HepG2 (cell line): ENCODE measurements at regions not wholly inside any gene's neighbourhood (a gene's known extent, or its start where the extent isn't known, plus 50 kb on each side); places are given as distances from the start of the nearest gene placed in this dataset.
"Not testable (repeated sequence)": the region's sequence is repeated elsewhere in the genome, so short reads cannot be mapped to it uniquely, and the experiment has no call there.

Experiments
- ATAC-seq: fragments of 200-7000 bp; cut with Tn5 transposase; 3 replicates; pipeline ENCODE4 v1.9.1; 2020; ENCODE audit warnings: mild to moderate bottlenecking, moderate library complexity
- BruUV-seq: library from RNA; stranded (reverse); fragments of 400-500 nt; replicated peaks from 2 replicates; lab custom pipeline; 2021; lab: Mats Ljungman, UMichigan
- CTCF ChIA-PET: fragments of 300-600 bp; formaldehyde crosslinking; extraction: SDS; loops from one replicate; lab custom pipeline; 2021; ENCODE audit warnings: low total read pairs, inconsistent platforms, low intra/inter-chr PET ratio; lab: Yijun Ruan, JAX
- POLR2A ChIA-PET: fragments of 350-600 bp; sonication (Branson Sonifier 250); formaldehyde crosslinking; loops from one replicate; lab custom pipeline; 2020; ENCODE audit warnings: antibody characterized with exemption, inconsistent platforms; lab: Yijun Ruan, JAX
- DNase-seq: peaks from one replicate; pipeline ENCODE4 v3.0.0-alpha.2; 2015; ENCODE audit warnings: low spot score
- FAIRE-seq: peaks from 3 replicates; lab custom pipeline; 2011; peaks lifted over from hg19 to GRCh38; lab: Jason Lieb, UNC
- H2AFZ ChIP-seq: one replicate; pipeline ENCODE4 v1.6.1; 2011; ENCODE audit warnings: low read length, inconsistent platforms
- H3K27ac ChIP-seq: fragments of 300-600 bp; 3 replicates; pipeline ENCODE4 v1.8.0; 2011; ENCODE audit warnings: mixed run types, mild to moderate bottlenecking, mixed read lengths, low read length, inconsistent platforms; ENCODE audit not compliant: insufficient read depth; ENCODE audit errors: extremely low read length
- H3K27me3 ChIP-seq, 2 experiments: fragments of 200-600 bp in 1 of 2; 2 replicates in 1 of 2; 3 replicates in 1 of 2; pipeline versions ENCODE4 v1.6.0 to v1.8.0; 2011; ENCODE audit warnings: low read length in 2 of 2, mild to moderate bottlenecking in 2 of 2, moderate library complexity in 2 of 2, inconsistent platforms in 1 of 2; ENCODE audit not compliant: insufficient read depth in 2 of 2, control insufficient read depth in 1 of 2
- H3K36me3 ChIP-seq, 2 experiments: fragments of 200-600 bp in 1 of 2; replicated peaks in 1 of 2; 2 replicates in 1 of 2; 3 replicates in 1 of 2; pipeline versions ENCODE4 v1.5.1 to v1.8.0; 2011; ENCODE audit warnings: low read length in 2 of 2, inconsistent platforms in 1 of 2; ENCODE audit not compliant: insufficient read depth in 2 of 2, control insufficient read depth in 1 of 2
- H3K4me1 ChIP-seq: 2 replicates; pipeline ENCODE4 v1.5.1; 2012; ENCODE audit warnings: low read length, inconsistent platforms; ENCODE audit not compliant: insufficient read depth
- H3K4me2 ChIP-seq: 2 replicates; pipeline ENCODE4 v1.6.0; 2011; ENCODE audit warnings: low read depth, low read length, inconsistent platforms
- H3K4me3 ChIP-seq, 3 experiments: fragments of 200-600 bp in 1 of 3; sonication (generic), shearing (Covaris generic) in 1 of 3; replicated peaks in 1 of 3; 2 replicates each; pipeline ENCODE4 v1.5.1; 2011 to 2016; ENCODE audit warnings: low read length in 3 of 3, inconsistent platforms in 2 of 3, low read depth in 2 of 3, mild to moderate bottlenecking in 2 of 3, control low read depth in 1 of 3, mixed read lengths in 1 of 3; ENCODE audit not compliant: insufficient read depth in 1 of 3
- H3K79me2 ChIP-seq: one replicate; pipeline ENCODE4 v1.6.1; 2011; ENCODE audit warnings: low read length, inconsistent platforms; ENCODE audit not compliant: insufficient read depth
- H3K9ac ChIP-seq: 2 replicates; pipeline ENCODE4 v1.6.0; 2011; ENCODE audit warnings: mild to moderate bottlenecking, low read depth, low read length, inconsistent platforms; ENCODE audit not compliant: insufficient read depth
- H3K9me3 ChIP-seq: 2 replicates; pipeline ENCODE4 v1.5.1; 2012; ENCODE audit warnings: mild to moderate bottlenecking, low read length
- H4K20me1 ChIP-seq: 2 replicates; pipeline ENCODE4 v1.6.0; 2011; ENCODE audit warnings: inconsistent platforms, mild to moderate bottlenecking, low read length, moderate library complexity; ENCODE audit not compliant: insufficient read depth
- MAZ ChIP-seq, 2 experiments: sonication (generic) in 1 of 2; formaldehyde crosslinking in 1 of 2; IDR thresholded peaks; 2 replicates each; pipeline versions ENCODE4 v1.5.0 to v1.6.1; 2012 to 2020; ENCODE audit warnings: low read depth in 2 of 2, mild to moderate bottlenecking in 2 of 2, borderline replicate concordance in 1 of 2, improper control_type of control experiment in 1 of 2, low read length in 1 of 2, missing genetic modification reagents in 1 of 2, moderate library complexity in 1 of 2
- MTA3 ChIP-seq: sonication (generic); formaldehyde crosslinking; IDR thresholded peaks from 2 replicates; pipeline ENCODE4 v1.4.0; 2020; ENCODE audit warnings: missing genetic modification reagents
- PRPF4 ChIP-seq: fragments of 200-400 bp; formaldehyde crosslinking; IDR thresholded peaks from 2 replicates; pipeline ENCODE4 v1.6.1; 2016; ENCODE audit warnings: low read length, low read depth; ENCODE audit not compliant: poor library complexity, severe bottlenecking
- REXO4 ChIP-seq: sonication (generic); formaldehyde crosslinking; IDR thresholded peaks from 2 replicates; pipeline ENCODE4 v1.8.0; 2022; ENCODE audit warnings: missing genetic modification reagents, mild to moderate bottlenecking, borderline replicate concordance
- ZFYVE20 ChIP-seq: sonication (generic); formaldehyde crosslinking; IDR thresholded peaks from 2 replicates; pipeline ENCODE4 v1.8.0; 2023; ENCODE audit warnings: low read depth, mild to moderate bottlenecking, moderate library complexity, missing genetic modification reagents, borderline replicate concordance
- ZMAT3 ChIP-seq: sonication (generic); formaldehyde crosslinking; conservative IDR thresholded peaks from 2 replicates; pipeline ENCODE4 v1.7.0; 2021; ENCODE audit warnings: missing genetic modification reagents
- ZNF564 ChIP-seq: sonication (generic); formaldehyde crosslinking; IDR thresholded peaks from 2 replicates; pipeline ENCODE4 v1.8.1; 2023; ENCODE audit warnings: mild to moderate bottlenecking, missing genetic modification reagents
- ZNF598 ChIP-seq: sonication (generic); formaldehyde crosslinking; IDR thresholded peaks from 2 replicates; pipeline ENCODE4 v1.5.1; 2020; ENCODE audit warnings: mild to moderate bottlenecking, missing genetic modification reagents, borderline replicate concordance
- ZNF619 ChIP-seq: sonication (generic); formaldehyde crosslinking; IDR thresholded peaks from 2 replicates; pipeline ENCODE4 v1.4.0; 2020; ENCODE audit warnings: mild to moderate bottlenecking, missing genetic modification reagents
- ZNF749 ChIP-seq: sonication (generic); formaldehyde crosslinking; IDR thresholded peaks from 2 replicates; pipeline ENCODE4 v1.8.0; 2022; ENCODE audit warnings: mild to moderate bottlenecking, missing genetic modification reagents, moderate library complexity, borderline replicate concordance
- ZNF839 ChIP-seq: sonication (generic); formaldehyde crosslinking; IDR thresholded peaks from 2 replicates; pipeline ENCODE4 v1.4.0; 2020; ENCODE audit warnings: missing genetic modification reagents, mild to moderate bottlenecking, borderline replicate concordance
- ZNF841 ChIP-seq: sonication (generic); formaldehyde crosslinking; IDR thresholded peaks from 2 replicates; pipeline ENCODE4 v1.8.1; 2023; ENCODE audit warnings: missing genetic modification reagents, borderline replicate concordance
- WGBS: methylation state at CpG from one replicate; pipeline ENCODE4 v1.1.6; 2017; ENCODE audit warnings: low lambda C conversion rate; 5-methylcytosine and 5-hydroxymethylcytosine counted together
- in situ Hi-C: cut with HindIII; loops from 2 replicates; pipeline ENCODE4 v1.10.0; 2017; ENCODE audit warnings: low pct_unique_long_range_greater_than_20kb; ENCODE audit not compliant: extremely low pct_ligation_motif_present
- intact Hi-C: fragments of 100-400 bp; cut with micrococcal nuclease; formaldehyde crosslinking; loops from one replicate; pipeline ENCODE4 v1.10.0; 2022; ENCODE audit not compliant: unreplicated experiment
- TF ChIP-seq, protein P1 (sequence below): sonication (generic); formaldehyde crosslinking; IDR thresholded peaks from 2 replicates; pipeline ENCODE4 v1.4.0; 2020; ENCODE audit warnings: mild to moderate bottlenecking, missing genetic modification reagents
- TF ChIP-seq, protein P2 (sequence below): sonication (generic); formaldehyde crosslinking; IDR thresholded peaks from 2 replicates; pipeline ENCODE4 v1.4.0; 2020; ENCODE audit warnings: missing genetic modification reagents

- H3K36me3 ChIP-seq: no peaks in the 10 kb centered on the region
- intact Hi-C loops: no loop called here
- TF ChIP-seq ZNF598 (CRISPR knock-in tag) (no peak), ZNF839 (CRISPR knock-in tag) (no peak), REXO4 (no peak), ZNF564 (CRISPR knock-in tag) (no peak), ZNF749 (CRISPR knock-in tag) (no peak), ZNF841 (CRISPR knock-in tag) (no peak), ZMAT3 (CRISPR knock-in tag) (no peak), ZFYVE20 (CRISPR knock-in tag) (no peak), ZNF619 (CRISPR knock-in tag) (no peak), MTA3 (no peak), MAZ (IDR thresholded peaks at IDR 0.05; ENCODE audit: borderline replicate concordance, low read depth, low read length) (no peak), MAZ (CRISPR knock-in tag; IDR thresholded peaks at IDR 0.05; ENCODE audit: low read depth) (no peak), PRPF4 (no peak)
- TF ChIP-seq, protein P1, sequence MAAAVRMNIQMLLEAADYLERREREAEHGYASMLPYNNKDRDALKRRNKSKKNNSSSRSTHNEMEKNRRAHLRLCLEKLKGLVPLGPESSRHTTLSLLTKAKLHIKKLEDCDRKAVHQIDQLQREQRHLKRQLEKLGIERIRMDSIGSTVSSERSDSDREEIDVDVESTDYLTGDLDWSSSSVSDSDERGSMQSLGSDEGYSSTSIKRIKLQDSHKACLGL (CRISPR knock-in tag): no peak
- TF ChIP-seq, protein P2, sequence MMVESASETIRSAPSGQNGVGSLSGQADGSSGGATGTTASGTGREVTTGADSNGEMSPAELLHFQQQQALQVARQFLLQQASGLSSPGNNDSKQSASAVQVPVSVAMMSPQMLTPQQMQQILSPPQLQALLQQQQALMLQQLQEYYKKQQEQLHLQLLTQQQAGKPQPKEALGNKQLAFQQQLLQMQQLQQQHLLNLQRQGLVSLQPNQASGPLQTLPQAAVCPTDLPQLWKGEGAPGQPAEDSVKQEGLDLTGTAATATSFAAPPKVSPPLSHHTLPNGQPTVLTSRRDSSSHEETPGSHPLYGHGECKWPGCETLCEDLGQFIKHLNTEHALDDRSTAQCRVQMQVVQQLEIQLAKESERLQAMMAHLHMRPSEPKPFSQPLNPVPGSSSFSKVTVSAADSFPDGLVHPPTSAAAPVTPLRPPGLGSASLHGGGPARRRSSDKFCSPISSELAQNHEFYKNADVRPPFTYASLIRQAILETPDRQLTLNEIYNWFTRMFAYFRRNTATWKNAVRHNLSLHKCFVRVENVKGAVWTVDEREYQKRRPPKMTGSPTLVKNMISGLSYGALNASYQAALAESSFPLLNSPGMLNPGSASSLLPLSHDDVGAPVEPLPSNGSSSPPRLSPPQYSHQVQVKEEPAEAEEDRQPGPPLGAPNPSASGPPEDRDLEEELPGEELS (CRISPR knock-in tag): no peak
- no TSS peak for BruUV-seq
- WGBS: no CpG with 5 or more reads among the region's 6 CpGs
- no peaks in the 10 kb centered on the region for H3K27me3 ChIP-seq
- no peak for ATAC-seq
- H3K79me2 ChIP-seq: no peaks in the 10 kb centered on the region
- CTCF ChIA-PET: no interaction called here
- H3K4me3 ChIP-seq: no peak overlapping the region
- no peak overlapping the region for H2AFZ ChIP-seq
- H3K9me3 ChIP-seq: peaks cover 33% of the 10 kb centered on the region; the same call in 1 of the 2 replicates
- no peak overlapping the region for H3K27ac ChIP-seq
- H3K9ac ChIP-seq: no peak overlapping the region
- in situ Hi-C loops: no loop called here
- DNase-seq: no peak
- no peak overlapping the region for H3K4me2 ChIP-seq
- no peaks in the 10 kb centered on the region for H4K20me1 ChIP-seq
- FAIRE-seq: no peak
- no peaks in the 10 kb centered on the region for H3K4me1 ChIP-seq
- POLR2A ChIA-PET: no interaction called here
These were observed 428.0 kb downstream of the SPIN4 start for GRCh38 chrX:62923093-62923492.

DNA sequence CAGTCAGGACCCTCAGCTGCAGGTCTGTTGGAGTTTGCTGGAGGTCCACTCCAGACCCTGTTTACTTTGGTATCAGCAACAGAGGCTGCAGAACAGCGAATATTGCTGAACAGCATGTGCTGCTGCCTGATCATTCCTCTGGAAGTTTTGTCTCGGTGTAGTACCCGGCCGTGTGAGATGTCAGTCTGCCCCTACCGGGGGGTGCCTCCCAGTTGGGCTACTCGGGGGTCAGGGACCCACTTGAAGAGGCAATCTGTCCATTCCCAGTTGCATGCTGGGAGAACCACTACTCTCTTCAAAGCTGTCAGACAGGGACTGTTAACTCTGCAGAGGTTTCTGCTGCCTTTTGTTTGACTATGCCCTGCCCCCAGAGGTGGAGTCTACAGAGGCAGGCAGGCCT is 444.9 kb downstream of the SPIN4 start:
- intact Hi-C loops, CTCF ChIA-PET, H3K79me2 ChIP-seq, H3K9me3 ChIP-seq, in situ Hi-C loops, H4K20me1 ChIP-seq, POLR2A ChIA-PET, ATAC-seq, H3K27me3 ChIP-seq, DNase-seq, H2AFZ ChIP-seq, H3K9ac ChIP-seq, H3K36me3 ChIP-seq, H3K4me1 ChIP-seq, FAIRE-seq, H3K4me2 ChIP-seq, H3K27ac ChIP-seq, BruUV-seq, H3K4me3 ChIP-seq: not testable (repeated sequence)
- no CpG with 5 or more reads among the region's 6 CpGs for WGBS
